GM23248 (cell line): ENCODE measurements at regions not wholly inside any gene's neighbourhood (a gene's known extent, or its start where the extent isn't known, plus 50 kb on each side); places are given as distances from the start of the nearest gene placed in this dataset.

Experiments
- EZH2 ChIP-seq: fragments of 200-600 bp; sonication (generic); IDR thresholded peaks from 2 replicates; pipeline ENCODE4 v1.6.1; 2018; ENCODE audit warnings: antibody characterized with exemption, mild to moderate bottlenecking; ENCODE audit not compliant: insufficient read depth, poor library complexity, severe bottlenecking
- EZH2phosphoT487 ChIP-seq: fragments of 200-600 bp; sonication (generic); IDR thresholded peaks from 2 replicates; pipeline ENCODE4 v1.6.1; 2018; ENCODE audit warnings: antibody characterized with exemption, moderate library complexity, mild to moderate bottlenecking, low read depth; ENCODE audit not compliant: insufficient read depth

DNA sequence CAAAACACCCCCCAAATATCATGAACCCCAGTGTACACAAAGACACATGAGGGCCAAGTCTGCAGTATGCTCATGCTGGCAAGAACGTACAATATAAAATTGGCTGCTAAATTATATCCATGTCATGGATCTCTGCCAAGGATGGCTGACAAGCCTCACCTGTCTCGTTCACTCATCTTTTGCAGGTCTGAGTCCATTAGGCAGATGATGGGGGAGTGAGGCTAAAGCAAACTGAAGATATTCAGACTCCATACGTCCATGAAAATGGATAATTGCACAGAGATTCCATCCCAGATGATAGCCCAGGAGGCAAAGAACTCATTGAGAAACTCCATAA is 122.3 kb upstream of the PTPRG start:
- TF ChIP-seq EZH2 (no peak), EZH2phosphoT487 (no peak)
